OCI-LY3 (cell line): ENCODE measurements at regions not wholly inside any gene's neighbourhood (a gene's known extent, or its start where the extent isn't known, plus 50 kb on each side); places are given as distances from the start of the nearest gene placed in this dataset.

ENCODE experiments used
- H2AFZ ChIP-seq: fragments of 200-600, 300-600 bp; shearing (Covaris generic); 2 replicates; pipeline ENCODE4 v1.6.0; 2014; ENCODE audit warnings: antibody characterized with exemption, low read depth, low read length
- H3K27ac ChIP-seq: fragments of 200-600, 300-600 bp; sonication (generic); 2 replicates; pipeline ENCODE4 v1.5.1; 2014; ENCODE audit warnings: mild to moderate bottlenecking, low read length, moderate library complexity, mixed read lengths
- H3K27me3 ChIP-seq: fragments of 200-600, 300-600 bp; sonication (generic); 2 replicates; pipeline ENCODE4 v1.6.1; 2014; ENCODE audit warnings: low read depth, low read length, mixed read lengths
- H3K36me3 ChIP-seq: fragments of 200-600, 300-600 bp; sonication (generic); replicated peaks from 2 replicates; pipeline ENCODE3; 2014; ENCODE audit warnings: low read depth, low read length, mixed read lengths
- H3K4me1 ChIP-seq: fragments of 300-600, 200-600 bp; sonication (generic); 2 replicates; pipeline ENCODE4 v1.6.1; 2014; ENCODE audit warnings: low read length, mixed read lengths
- H3K4me2 ChIP-seq: fragments of 200-600, 300-600 bp; sonication (generic); 2 replicates; pipeline ENCODE4 v1.6.1; 2014; ENCODE audit warnings: low read length, mixed read lengths
- H3K4me3 ChIP-seq: fragments of 300-600, 200-600 bp; sonication (generic); 2 replicates; pipeline ENCODE4 v1.5.1; 2014; ENCODE audit warnings: antibody characterized with exemption, mild to moderate bottlenecking, low read length, moderate library complexity
- H3K79me2 ChIP-seq: fragments of 300-600, 200-600 bp; shearing (Covaris generic); 2 replicates; pipeline ENCODE4 v1.6.1; 2014; ENCODE audit warnings: mild to moderate bottlenecking, low read length, mixed read lengths
- H3K9ac ChIP-seq: fragments of 300-600, 200-600 bp; shearing (Covaris generic); 2 replicates; pipeline ENCODE4 v1.6.0; 2014; ENCODE audit warnings: mild to moderate bottlenecking, low read length, moderate library complexity
- H3K9me3 ChIP-seq: fragments of 200-600, 300-600 bp; shearing (Covaris generic); 2 replicates; pipeline ENCODE4 v1.6.1; 2014; ENCODE audit warnings: low read length, mixed read lengths; ENCODE audit not compliant: insufficient read depth
- H4K20me1 ChIP-seq: fragments of 200-600, 300-600 bp; sonication (generic); 2 replicates; pipeline ENCODE4 v1.6.1; 2016; ENCODE audit warnings: low read length, mixed read lengths; ENCODE audit not compliant: insufficient read depth
- CTCF ChIP-seq: fragments of 200-600, 300-600 bp; sonication (generic); IDR thresholded peaks from 2 replicates; pipeline ENCODE4 v1.5.1; 2014; ENCODE audit warnings: antibody characterized with exemption, low read length, low read depth
- EZH2phosphoT487 ChIP-seq: fragments of 200-600 bp; shearing (Covaris generic); IDR thresholded peaks from 2 replicates; pipeline ENCODE4 v1.6.1; 2018; ENCODE audit warnings: antibody characterized with exemption, mixed run types, low read depth

- no peaks in the 10 kb centered on the region for H3K79me2 ChIP-seq
- H3K4me3 ChIP-seq, result no peak overlapping the region
- H3K4me2 ChIP-seq, result no peak overlapping the region
- H3K9ac ChIP-seq, result no peak overlapping the region
- H3K4me1 ChIP-seq, result no peaks in the 10 kb centered on the region
- no peak overlapping the region for H2AFZ ChIP-seq
- H3K36me3 ChIP-seq, result no peaks in the 10 kb centered on the region
- no peak overlapping the region for H3K27ac ChIP-seq
- H3K9me3 ChIP-seq, result no peaks in the 10 kb centered on the region
- H4K20me1 ChIP-seq, result no peaks in the 10 kb centered on the region
- TF ChIP-seq CTCF, result no peak
- no peak for TF ChIP-seq EZH2phosphoT487
- no peaks in the 10 kb centered on the region for H3K27me3 ChIP-seq
These were observed 783.6 kb upstream of the ACVR2A start for GRCh38 chr2:147061269-147061668.

GRCh38 chr2:147057892-147058490 lies 786.8 kb upstream of the ACVR2A start:
- H3K27me3 ChIP-seq, result no peaks in the 10 kb centered on the region
- no peak overlapping the region for H3K4me3 ChIP-seq
- H3K9me3 ChIP-seq, result no peaks in the 10 kb centered on the region
- H3K4me2 ChIP-seq, result no peak overlapping the region
- no peaks in the 10 kb centered on the region for H3K4me1 ChIP-seq
- no peaks in the 10 kb centered on the region for H4K20me1 ChIP-seq
- H3K27ac ChIP-seq, result no peak overlapping the region
- no peaks in the 10 kb centered on the region for H3K36me3 ChIP-seq
- no peak for TF ChIP-seq EZH2phosphoT487
- TF ChIP-seq CTCF, result no peak
- no peak overlapping the region for H3K9ac ChIP-seq
- H2AFZ ChIP-seq, result no peak overlapping the region
- no peaks in the 10 kb centered on the region for H3K79me2 ChIP-seq

GRCh38 chr2:147051814-147052213 lies 793.0 kb upstream of the ACVR2A start:
- Histone ChIP-seq H3K36me3 (no peaks in the 10 kb centered on the region), H3K9ac (no peak overlapping the region), H3K27me3 (no peaks in the 10 kb centered on the region), H2AFZ (no peak overlapping the region), H3K4me1 (no peaks in the 10 kb centered on the region), H3K79me2 (no peaks in the 10 kb centered on the region), H3K9me3 (no peaks in the 10 kb centered on the region), H3K4me3 (no peak overlapping the region), H3K4me2 (no peak overlapping the region), H4K20me1 (no peaks in the 10 kb centered on the region), H3K27ac (no peak overlapping the region)
- TF ChIP-seq EZH2phosphoT487 (no peak), CTCF (no peak)

GRCh38 chr2:147051248-147051647 lies 793.6 kb upstream of the ACVR2A start:
- Histone ChIP-seq H3K4me1 (no peaks in the 10 kb centered on the region), H3K79me2 (no peaks in the 10 kb centered on the region), H3K36me3 (no peaks in the 10 kb centered on the region), H2AFZ (no peak overlapping the region), H3K27ac (no peak overlapping the region), H4K20me1 (no peaks in the 10 kb centered on the region), H3K27me3 (no peaks in the 10 kb centered on the region), H3K4me2 (no peak overlapping the region), H3K4me3 (no peak overlapping the region), H3K9me3 (no peaks in the 10 kb centered on the region), H3K9ac (no peak overlapping the region)
- TF ChIP-seq CTCF (no peak), EZH2phosphoT487 (no peak)
